ENCODE measurements at regions not wholly inside any gene's neighbourhood (a gene's known extent, or its start where the extent isn't known, plus 50 kb on each side); places are given as distances from the start of the nearest gene placed in this dataset.

- TF ChIP-seq CTCF (IDR thresholded peaks at IDR 0.05) (no peak), POLR2A (IDR thresholded peaks at IDR 0.05) (no peak)
Measured at GRCh38 chr14:87231336-87232026, 761.5 kb downstream of the GALC start.

Data from thyroid gland (tissue), 4 donors.